H4 (cell line): ENCODE measurements at regions not wholly inside any gene's neighbourhood (a gene's known extent, or its start where the extent isn't known, plus 50 kb on each side); places are given as distances from the start of the nearest gene placed in this dataset.
"Not testable (repeated sequence)": the region's sequence is repeated elsewhere in the genome, so short reads cannot be mapped to it uniquely, and the experiment has no call there.

Source experiments
- DNase-seq: peaks from one replicate; pipeline ENCODE4 v3.0.0-alpha.2; 2015; ENCODE audit warnings: low spot score

DNA sequence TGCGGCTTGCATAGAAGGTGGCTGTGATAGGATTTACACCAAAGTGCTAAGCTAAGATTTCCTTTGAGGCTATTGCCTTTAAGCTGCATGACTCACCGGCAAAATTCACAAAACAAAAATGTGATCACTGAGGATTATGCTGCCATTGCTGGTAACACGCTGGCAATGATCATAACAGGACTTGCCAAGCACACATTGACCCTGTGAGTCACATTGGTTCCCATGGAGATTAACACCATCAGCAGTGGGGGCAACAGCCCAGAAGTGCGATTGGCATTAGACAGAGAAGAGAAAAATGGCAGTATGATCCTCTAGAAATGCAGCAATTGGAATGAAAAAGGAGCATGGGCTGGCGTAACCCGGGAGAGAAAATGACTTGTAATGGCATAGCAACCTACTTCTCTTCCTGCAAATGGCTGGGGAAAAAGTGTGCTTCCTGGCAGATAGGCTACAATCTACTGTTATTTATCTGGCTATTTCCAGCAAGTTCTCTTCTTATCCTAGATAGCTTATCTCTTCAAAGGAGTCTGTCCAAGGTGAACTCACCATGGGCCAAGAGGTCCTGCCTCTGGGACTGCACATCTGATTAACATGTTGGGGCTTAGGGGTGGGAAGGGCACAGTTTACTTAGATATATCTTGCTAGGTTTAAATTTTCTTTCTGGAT, 314.2 kb upstream of the IGFBP7 start:
- peak; percentile 30 for DNase-seq

DNA sequence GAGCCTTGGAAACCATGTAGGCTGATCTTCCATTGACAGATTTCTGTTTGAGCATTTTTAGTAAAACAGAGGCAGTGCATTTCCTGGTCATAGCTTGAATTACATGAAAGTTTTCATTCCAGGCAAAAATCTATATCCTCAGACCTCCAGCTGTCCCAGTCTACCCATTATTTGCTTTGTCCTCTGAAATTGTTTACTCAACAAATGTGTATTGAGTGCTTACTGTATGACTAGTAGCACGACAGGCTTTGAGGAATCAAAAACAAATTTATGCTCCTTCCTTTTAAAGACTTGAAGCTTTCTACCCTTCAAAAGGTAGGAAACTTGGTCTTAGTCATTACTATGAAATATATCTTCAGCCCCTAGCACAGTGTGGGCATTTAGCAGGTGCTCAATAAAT, 307.9 kb upstream of the IGFBP7 start:
- DNase-seq, result no peak

DNA sequence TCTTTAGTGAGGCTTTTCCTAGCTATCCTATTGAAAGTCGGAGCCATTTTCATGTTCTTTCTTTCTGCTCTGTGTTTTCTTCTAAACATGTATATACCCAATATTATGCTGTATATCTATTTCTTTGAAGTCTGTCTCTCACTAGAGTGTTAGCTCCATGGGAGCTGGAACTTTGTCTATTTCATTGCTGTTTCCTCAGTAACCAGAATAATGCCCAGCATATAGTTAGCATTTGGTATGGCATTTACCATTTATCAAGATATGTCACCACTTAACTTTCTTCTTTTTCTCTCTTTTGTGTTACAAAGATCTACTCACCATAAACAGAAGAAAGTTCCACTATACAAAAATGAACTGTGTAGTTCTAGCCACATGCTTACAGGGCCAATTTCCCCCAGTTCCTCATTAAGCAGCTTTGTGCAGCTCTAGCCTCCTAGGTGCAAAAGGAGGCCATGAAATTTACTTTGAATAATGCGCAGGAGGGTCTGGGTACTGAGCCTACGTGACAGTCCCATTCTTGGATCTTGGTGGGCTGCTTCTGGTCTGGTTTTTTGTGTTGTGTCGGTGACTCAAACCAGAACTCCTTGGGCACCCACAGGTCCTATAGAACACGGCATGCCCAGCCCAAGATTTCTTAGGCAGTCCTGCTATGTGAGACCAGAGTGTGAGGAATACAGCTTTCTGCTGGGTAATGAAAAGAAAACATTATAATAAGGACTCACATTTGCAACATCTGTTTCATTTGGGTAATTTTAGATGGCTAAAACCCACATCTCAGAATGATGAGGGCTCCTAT, 302.3 kb upstream of the IGFBP7 start:
- no peak for DNase-seq

DNA sequence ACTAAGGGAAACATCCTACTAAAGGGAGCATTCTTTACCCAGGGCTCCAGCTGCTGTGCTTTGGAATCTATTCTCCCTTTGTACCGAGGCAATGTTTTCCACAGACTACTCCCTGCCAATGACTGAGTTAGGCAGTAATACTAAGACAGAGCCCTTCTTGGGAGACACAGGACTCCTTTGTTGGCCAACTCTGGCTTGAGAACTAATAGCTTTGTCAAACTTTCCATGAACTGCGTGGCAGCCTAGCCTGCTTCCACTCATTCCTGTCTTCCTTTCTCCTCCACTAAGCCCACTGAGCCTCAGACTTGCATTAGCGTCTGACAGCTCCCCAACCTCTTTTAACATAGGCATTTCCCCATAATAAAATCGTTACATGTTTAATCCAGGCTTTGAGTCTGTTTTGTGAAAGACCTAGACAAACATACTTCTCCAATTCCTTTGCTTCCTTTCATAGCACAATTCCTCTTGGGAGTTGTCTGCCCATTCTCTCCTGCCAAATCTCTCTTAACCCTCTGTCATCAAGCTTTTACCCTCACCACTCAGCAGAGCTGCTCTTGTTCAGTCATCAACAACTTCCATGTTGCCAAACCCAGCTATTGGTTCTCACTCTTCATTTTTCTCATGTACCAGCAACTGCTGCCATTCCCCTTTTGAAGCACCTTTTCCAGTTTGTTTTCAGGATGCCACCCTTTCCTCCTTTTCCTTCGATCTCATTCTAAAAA, 300.3 kb upstream of the IGFBP7 start:
- no peak for DNase-seq

- no peak for DNase-seq
Observed at GRCh38 chr4:57405359-57405758, 295.2 kb upstream of the IGFBP7 start.

GRCh38 chr4:57404483-57404882, 294.3 kb upstream of the IGFBP7 start:
- no peak for DNase-seq

- no peak for DNase-seq
Observed at GRCh38 chr4:57403591-57403990, 293.4 kb upstream of the IGFBP7 start.

- DNase-seq, result no peak
Observed at GRCh38 chr4:57401586-57401985, 291.4 kb upstream of the IGFBP7 start.

- no peak for DNase-seq
Observed at GRCh38 chr4:57378766-57379165, 268.6 kb upstream of the IGFBP7 start.

- no peak for DNase-seq
Observed at GRCh38 chr4:57374866-57375595, 264.8 kb upstream of the IGFBP7 start.

GRCh38 chr4:57373991-57374390, 263.8 kb upstream of the IGFBP7 start:
- no peak for DNase-seq

DNA sequence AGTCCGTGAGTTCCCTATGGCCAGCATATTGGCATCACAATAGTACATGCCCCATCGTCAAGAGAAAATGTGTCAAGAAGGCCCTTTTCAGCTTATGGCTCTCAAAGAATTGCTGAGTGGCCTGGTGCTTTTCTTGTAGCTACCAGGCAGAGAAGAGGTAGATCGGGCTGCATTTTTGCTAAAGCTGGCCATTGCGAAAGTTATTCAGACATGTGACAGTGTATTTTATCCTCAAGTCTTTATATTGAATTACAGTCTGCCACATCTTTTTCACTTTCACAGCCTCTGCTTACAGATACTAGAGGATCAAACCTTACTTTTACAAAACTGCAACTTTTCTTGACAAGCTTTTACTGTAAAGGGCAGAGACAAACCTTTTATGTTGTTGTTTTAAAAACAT, 261.5 kb upstream of the IGFBP7 start:
- no peak for DNase-seq

DNA sequence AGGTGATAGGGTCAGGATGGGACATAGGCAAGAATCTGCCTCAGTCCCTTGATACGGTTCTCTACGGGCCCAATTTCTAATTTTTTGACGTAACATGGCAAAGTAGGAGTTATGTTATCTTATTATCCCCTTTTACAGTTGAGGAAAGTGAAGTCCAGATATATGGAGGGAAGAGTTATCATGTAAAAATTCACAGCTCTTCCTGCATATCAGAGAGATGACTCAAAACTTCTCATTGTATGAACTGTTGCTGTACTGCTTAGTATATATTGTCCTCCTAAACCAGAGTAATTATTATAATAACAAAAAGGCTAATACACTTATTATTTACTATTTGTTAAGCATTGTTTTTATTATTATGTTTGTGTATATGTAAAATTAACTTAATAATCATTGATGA, 260.5 kb upstream of the IGFBP7 start:
- no peak for DNase-seq

DNA sequence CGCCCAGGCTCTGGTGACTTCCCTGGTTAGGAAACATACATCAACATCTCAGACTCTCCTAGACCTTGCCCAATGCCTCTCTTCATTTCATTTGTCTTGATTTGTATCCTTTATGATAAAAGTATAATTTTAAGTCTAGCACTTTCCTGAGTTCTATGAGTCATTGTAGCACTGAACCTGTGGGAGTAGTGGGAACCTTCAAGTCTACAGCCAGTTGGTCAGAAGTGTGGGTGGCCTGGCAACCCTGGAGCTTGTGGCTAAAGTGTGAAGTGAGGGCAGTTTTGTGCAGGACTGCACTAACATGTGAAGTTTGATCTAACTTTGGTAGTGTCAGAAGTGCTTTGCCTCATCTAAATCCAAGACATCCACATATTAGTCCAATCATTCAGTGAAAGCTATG, 259.3 kb upstream of the IGFBP7 start:
- no peak for DNase-seq

- no peak for DNase-seq
Observed at GRCh38 chr4:57364255-57364654, 254.1 kb upstream of the IGFBP7 start.

DNA sequence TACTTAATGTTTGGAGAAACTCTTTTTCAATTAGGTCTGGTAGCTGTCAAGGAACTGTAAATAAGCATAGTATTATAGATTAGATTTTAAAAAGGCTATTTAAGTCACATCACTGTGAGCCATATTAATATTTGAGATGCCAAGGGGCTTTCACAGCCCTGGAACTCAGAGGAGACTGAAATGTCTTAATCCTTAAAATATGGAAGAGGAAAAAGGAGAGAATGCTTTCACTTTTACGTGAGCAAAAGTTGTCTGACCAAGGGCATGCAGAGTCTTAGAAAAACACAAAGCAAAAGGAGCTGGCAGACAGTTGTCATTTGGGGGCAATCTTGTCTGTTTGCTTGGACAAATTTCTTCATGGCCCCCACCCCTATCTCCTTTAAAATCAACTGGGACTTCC, 253.2 kb upstream of the IGFBP7 start:
- no peak for DNase-seq

DNA sequence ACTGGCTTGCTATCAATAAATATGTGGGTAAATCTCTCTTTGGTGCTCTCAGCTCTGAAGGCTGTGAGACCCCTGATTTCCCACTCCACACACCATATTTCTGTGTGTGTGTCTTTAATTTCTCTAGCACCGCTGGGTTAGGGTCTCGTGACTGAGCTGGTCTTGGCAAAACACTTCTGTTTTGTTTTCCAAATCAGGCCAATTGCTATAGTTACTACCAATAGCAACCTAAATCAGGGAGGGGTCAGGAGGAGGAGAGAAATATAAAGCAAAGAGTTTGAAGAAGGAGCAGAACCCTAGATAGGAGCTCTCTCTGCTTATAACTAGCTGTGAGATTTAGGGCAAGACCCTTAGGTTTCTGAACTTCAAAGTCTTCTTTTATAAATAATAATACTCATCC, 250.5 kb upstream of the IGFBP7 start:
- no peak for DNase-seq

GRCh38 chr4:57355101-57355665, 245.0 kb upstream of the IGFBP7 start:
- no peak for DNase-seq

DNA sequence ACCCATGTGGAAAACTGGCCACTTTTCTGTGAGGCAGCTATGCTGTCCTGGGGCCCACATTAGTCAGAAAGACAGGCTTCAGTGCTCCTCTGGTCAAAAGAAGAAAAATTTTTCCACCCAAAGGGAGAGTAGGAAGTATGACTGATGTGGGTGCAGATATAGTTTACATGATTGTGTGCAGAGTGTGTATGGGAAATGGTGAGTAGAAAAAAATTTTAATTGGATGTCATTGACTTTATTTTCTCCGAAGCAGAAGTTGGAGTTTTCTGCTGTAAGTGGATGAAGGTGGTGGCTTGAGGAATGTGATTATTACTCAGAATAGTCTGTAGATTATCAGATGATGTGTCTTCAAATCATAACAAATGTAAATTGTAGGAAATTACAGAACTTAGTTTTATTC, 241.5 kb upstream of the IGFBP7 start:
- no peak for DNase-seq

GRCh38 chr4:57344296-57344695, 234.1 kb upstream of the IGFBP7 start:
- no peak for DNase-seq

DNA sequence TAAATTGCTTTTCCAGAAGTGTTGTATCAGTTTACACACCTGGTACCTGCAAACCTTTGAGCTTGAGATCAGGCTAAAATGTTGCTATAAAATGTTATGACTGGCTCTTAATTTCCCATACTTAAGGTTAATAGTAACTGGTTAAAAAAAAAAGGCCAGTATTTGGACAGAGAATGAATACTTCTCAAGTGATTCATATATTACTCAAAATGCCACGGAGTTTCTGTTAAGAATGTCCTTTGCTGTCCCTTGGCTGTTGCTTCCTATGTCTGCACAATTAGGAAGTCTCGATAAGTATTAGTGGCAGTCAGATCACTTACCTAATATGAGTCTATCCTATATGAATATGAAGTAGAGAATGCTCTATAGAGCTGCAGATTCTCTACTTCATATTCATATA, 232.2 kb upstream of the IGFBP7 start:
- DNase-seq, result no peak

DNA sequence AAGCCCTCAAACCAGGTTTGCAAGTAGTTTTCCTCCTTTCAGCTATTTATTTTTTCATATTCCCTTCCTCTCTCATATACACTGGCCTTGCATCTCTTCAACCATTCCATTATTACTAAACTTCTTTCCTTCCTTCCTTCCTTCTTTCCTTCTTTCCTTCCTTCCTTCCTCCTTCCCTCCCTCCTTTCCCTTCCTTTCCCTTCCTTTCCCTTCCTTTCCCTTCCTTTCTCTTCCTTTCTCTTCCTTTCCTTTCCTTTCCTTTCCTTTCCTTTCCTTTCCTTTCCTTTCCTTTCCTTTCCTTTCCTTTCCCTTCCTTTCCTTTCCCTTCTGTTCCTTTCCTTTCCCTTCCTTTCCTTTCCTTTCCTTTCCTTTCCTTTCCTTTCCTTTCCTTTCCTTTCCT, 228.7 kb upstream of the IGFBP7 start:
- DNase-seq, result not testable (repeated sequence)
